Ascending aorta (tissue), 2 donors: ENCODE measurements at regions not wholly inside any gene's neighbourhood (a gene's known extent, or its start where the extent isn't known, plus 50 kb on each side); places are given as distances from the start of the nearest gene placed in this dataset.

Experiments
- DNase-seq, 2 donors: peaks; one replicate each; pipeline ENCODE4 v3.0.0-alpha.2; 2019; ENCODE audit warnings: low spot score in 2 of 2
- H3K27ac ChIP-seq, 2 donors: fragments of 200-600 bp; sonication (generic); one replicate each; pipeline ENCODE4 v1.5.1; 2016 to 2017; ENCODE audit warnings: mild to moderate bottlenecking in 1 of 2
- H3K27me3 ChIP-seq: fragments of 200-600 bp; sonication (generic); one replicate; pipeline ENCODE4 v1.5.1; 2017
- H3K36me3 ChIP-seq, 2 donors: fragments of 200-600 bp; sonication (generic); one replicate each; pipeline ENCODE4 v1.5.1; 2016
- H3K4me1 ChIP-seq, 2 donors: fragments of 200-600 bp; sonication (generic); one replicate each; pipeline ENCODE4 v1.5.1; 2016 to 2017; ENCODE audit warnings: mild to moderate bottlenecking in 1 of 2
- H3K4me3 ChIP-seq, 2 donors: fragments of 200-600 bp; sonication (generic); one replicate each; pipeline ENCODE4 v1.5.1; 2016 to 2017; ENCODE audit warnings: mild to moderate bottlenecking in 1 of 2
- H3K9me3 ChIP-seq, 2 donors: fragments of 200-600 bp; sonication (generic); one replicate each; pipeline ENCODE4 v1.5.1; 2016
- intact Hi-C: fragments of 100-400 bp; cut with DNase I; formaldehyde crosslinking; loops from one replicate; pipeline ENCODE4 v1.15.1; 2023
- TF ChIP-seq, protein P1 (sequence below), 3 experiments: fragments of 200-600 bp in 2 of 3; fragments of 450-650 bp in 1 of 3; sonication (generic) in 2 of 3; IDR thresholded peaks; one replicate each; pipeline ENCODE4 v1.5.1; 2016 to 2019; ENCODE audit warnings: antibody characterized with exemption in 3 of 3, mild to moderate bottlenecking in 1 of 3, moderate library complexity in 1 of 3

DNA sequence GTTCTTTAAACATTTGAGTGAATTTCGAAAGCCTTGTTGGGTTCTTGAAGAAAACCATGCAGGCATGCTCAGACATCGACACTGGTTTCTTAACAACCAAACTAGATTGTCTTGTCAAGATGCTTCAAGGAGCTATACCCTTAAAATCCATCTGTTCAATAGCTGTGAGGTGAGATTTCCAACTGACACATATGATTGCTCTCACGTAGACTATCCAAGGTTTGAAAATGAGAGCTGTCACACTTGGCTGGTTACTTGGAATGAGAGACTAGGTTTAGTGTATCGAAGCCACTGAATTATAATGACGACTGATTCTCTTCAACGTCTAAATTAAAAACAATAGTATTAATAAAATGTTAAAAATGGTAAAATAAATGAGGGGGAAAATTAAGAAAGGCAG, 2725.5 kb downstream of the ARAP2 start:
- Histone ChIP-seq H3K36me3 (no peaks in the 10 kb centered on the region), H3K4me3 (no peak overlapping the region), H3K4me1 (no peaks in the 10 kb centered on the region), H3K27ac (no peak overlapping the region), H3K27me3 (no peaks in the 10 kb centered on the region), H3K9me3 (no peaks in the 10 kb centered on the region)
- intact Hi-C loops, result no loop called here
- TF ChIP-seq, protein P1, sequence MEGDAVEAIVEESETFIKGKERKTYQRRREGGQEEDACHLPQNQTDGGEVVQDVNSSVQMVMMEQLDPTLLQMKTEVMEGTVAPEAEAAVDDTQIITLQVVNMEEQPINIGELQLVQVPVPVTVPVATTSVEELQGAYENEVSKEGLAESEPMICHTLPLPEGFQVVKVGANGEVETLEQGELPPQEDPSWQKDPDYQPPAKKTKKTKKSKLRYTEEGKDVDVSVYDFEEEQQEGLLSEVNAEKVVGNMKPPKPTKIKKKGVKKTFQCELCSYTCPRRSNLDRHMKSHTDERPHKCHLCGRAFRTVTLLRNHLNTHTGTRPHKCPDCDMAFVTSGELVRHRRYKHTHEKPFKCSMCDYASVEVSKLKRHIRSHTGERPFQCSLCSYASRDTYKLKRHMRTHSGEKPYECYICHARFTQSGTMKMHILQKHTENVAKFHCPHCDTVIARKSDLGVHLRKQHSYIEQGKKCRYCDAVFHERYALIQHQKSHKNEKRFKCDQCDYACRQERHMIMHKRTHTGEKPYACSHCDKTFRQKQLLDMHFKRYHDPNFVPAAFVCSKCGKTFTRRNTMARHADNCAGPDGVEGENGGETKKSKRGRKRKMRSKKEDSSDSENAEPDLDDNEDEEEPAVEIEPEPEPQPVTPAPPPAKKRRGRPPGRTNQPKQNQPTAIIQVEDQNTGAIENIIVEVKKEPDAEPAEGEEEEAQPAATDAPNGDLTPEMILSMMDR (IDR thresholded peaks at IDR 0.05), result no peak
- no peak for DNase-seq

DNA sequence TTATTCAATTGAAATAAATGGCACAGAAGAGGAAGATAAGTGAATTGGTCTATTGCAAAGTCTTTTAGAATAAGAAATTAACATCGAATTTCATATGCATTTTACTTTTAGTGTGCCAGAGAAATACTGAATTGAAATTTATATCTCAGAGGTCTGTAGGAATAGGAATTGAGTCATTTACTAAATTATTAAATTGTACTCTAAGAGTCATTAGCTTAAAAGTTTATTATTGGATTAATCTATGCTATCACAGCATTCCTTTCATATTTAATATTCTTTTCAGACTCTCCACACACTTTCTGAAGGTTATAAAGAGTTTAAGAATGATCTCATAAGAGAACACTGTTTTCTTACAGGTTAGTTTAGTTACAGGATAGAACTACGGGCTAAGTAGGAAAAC, 2711.5 kb downstream of the ARAP2 start:
- H3K4me3 ChIP-seq, result no peak overlapping the region
- H3K9me3 ChIP-seq, result no peaks in the 10 kb centered on the region
- H3K36me3 ChIP-seq, result no peaks in the 10 kb centered on the region
- TF ChIP-seq, protein P1 (IDR thresholded peaks at IDR 0.05), result no peak
- no peak overlapping the region for H3K27ac ChIP-seq
- H3K4me1 ChIP-seq, result no peaks in the 10 kb centered on the region
- intact Hi-C loops, result no loop called here
- no peaks in the 10 kb centered on the region for H3K27me3 ChIP-seq
- DNase-seq, result no peak

GRCh38 chr4:33536898-33537297, 2707.4 kb downstream of the ARAP2 start:
- TF ChIP-seq, protein P1 (IDR thresholded peaks at IDR 0.05), result no peak
- Histone ChIP-seq H3K27ac (no peak overlapping the region), H3K9me3 (no peaks in the 10 kb centered on the region), H3K36me3 (no peaks in the 10 kb centered on the region), H3K27me3 (no peaks in the 10 kb centered on the region), H3K4me1 (no peaks in the 10 kb centered on the region), H3K4me3 (no peak overlapping the region)
- DNase-seq, result no peak
- intact Hi-C loops, result no loop called here

- TF ChIP-seq, protein P1 (IDR thresholded peaks at IDR 0.05), result no peak
- no peaks in the 10 kb centered on the region for H3K4me1 ChIP-seq
- DNase-seq, result no peak
- no peaks in the 10 kb centered on the region for H3K36me3 ChIP-seq
- H3K9me3 ChIP-seq, result no peaks in the 10 kb centered on the region
- intact Hi-C loops, result no loop called here
- H3K27me3 ChIP-seq, result no peaks in the 10 kb centered on the region
- no peak overlapping the region for H3K4me3 ChIP-seq
- no peak overlapping the region for H3K27ac ChIP-seq
Observed at GRCh38 chr4:33537527-33537926, 2706.8 kb downstream of the ARAP2 start.

DNA sequence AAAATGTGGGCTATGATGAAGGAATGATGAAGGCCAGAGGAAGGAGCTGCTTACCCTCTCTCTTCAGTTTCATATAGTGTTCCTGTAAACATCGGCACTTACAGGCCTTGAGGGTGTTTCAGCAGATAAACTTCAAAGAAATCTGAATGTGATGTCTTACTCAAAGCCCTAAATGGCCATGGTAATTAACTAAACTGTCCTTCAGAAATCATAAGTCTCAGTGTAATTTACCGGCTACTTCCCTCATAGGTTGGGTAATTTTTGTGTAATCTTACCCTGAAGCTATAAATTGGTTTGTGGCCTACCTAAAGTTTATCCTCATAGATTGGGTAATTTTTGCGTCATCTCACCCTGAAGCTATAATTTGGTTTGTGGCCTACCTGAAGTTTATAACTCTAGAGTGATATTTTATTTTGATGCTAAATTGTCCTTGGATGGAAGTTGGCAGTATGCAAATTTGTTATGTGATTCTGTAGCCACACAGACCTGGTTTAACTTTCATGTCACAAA, 2700.3 kb downstream of the ARAP2 start:
- Histone ChIP-seq H3K36me3 (no peaks in the 10 kb centered on the region), H3K9me3 (peaks cover 0 to 8% of the 10 kb centered on the region in 2 donors), H3K27me3 (no peaks in the 10 kb centered on the region), H3K4me3 (no peak overlapping the region), H3K27ac (no peak overlapping the region), H3K4me1 (no peaks in the 10 kb centered on the region)
- intact Hi-C loops, result no loop called here
- no peak for DNase-seq
- TF ChIP-seq, protein P1 (IDR thresholded peaks at IDR 0.05), result no peak

DNA sequence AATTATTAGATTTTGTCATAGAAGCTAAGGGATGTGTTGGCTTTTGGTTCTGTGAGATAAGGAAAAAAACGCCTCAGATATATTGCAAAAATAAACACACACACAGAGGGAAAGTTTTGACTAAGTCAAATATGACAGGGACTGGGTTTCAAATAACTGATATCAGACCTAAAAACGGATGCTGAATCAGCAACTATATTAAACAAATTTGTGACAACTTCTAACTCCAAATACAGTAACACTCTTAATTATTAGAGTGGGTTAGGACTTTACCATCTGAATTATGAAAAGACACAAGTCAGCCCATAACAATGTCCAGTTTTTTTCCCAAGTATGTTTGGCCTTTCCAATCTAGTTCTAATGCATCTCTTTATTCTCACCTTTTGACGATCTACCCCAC, 2693.1 kb downstream of the ARAP2 start:
- intact Hi-C loops, result no loop called here
- Histone ChIP-seq H3K4me1 (no peaks in the 10 kb centered on the region), H3K9me3 (no peaks in the 10 kb centered on the region), H3K4me3 (no peak overlapping the region), H3K27ac (no peak overlapping the region), H3K27me3 (no peaks in the 10 kb centered on the region), H3K36me3 (no peaks in the 10 kb centered on the region)
- TF ChIP-seq, protein P1 (IDR thresholded peaks at IDR 0.05), result no peak
- DNase-seq, result no peak
